Endothelial cell of umbilical vein (primary cell): ENCODE measurements at regions not wholly inside any gene's neighbourhood (a gene's known extent, or its start where the extent isn't known, plus 50 kb on each side); places are given as distances from the start of the nearest gene placed in this dataset.

ENCODE experiments used
- BruUV-seq: library from RNA; stranded (reverse); fragments of 400-500 nt; replicated peaks from 2 replicates; lab custom pipeline; 2021; lab: Mats Ljungman, UMichigan
- CTCF ChIA-PET: fragments of 300-600, 350-600 bp; sonication (Branson Sonifier 250); formaldehyde crosslinking; loops from one replicate; lab custom pipeline; 2021; ENCODE audit warnings: antibody characterized with exemption, inconsistent platforms; lab: Charles Lee
- POLR2A ChIA-PET: fragments of 300-600, 350-600 bp; sonication (Branson Sonifier 250); formaldehyde crosslinking; loops from one replicate; lab custom pipeline; 2021; ENCODE audit warnings: antibody characterized with exemption, inconsistent platforms; lab: Charles Lee
- DNase-seq: peaks from one replicate; pipeline ENCODE4 v3.0.0-alpha.2; 2011; ENCODE audit warnings: low read depth, low spot score
- FAIRE-seq: peaks from 2 replicates; lab custom pipeline; 2011; peaks lifted over from hg19 to GRCh38; lab: Jason Lieb, UNC
- H2AFZ ChIP-seq: 2 replicates; pipeline ENCODE4 v1.6.0; 2012; ENCODE audit warnings: low read depth, low read length, control low read depth, inconsistent platforms
- H3K27ac ChIP-seq: 2 replicates; pipeline ENCODE4 v1.5.1; 2011; ENCODE audit warnings: low read depth, mild to moderate bottlenecking, control low read depth, low read length, moderate library complexity; ENCODE audit not compliant: insufficient read depth
- H3K27me3 ChIP-seq, 2 experiments: 2 replicates each; pipeline versions ENCODE4 v1.6.0 to v1.6.1; 2011; ENCODE audit warnings: low read length in 2 of 2, mixed read lengths in 1 of 2; ENCODE audit not compliant: control insufficient read depth in 2 of 2, insufficient read depth in 2 of 2
- H3K36me3 ChIP-seq, 2 experiments: 2 replicates in 1 of 2; 3 replicates in 1 of 2; pipeline ENCODE4 v1.5.1; 2011; ENCODE audit warnings: low read length in 2 of 2, mild to moderate bottlenecking in 1 of 2, moderate library complexity in 1 of 2; ENCODE audit not compliant: control insufficient read depth in 2 of 2, insufficient read depth in 2 of 2; ENCODE audit errors: extremely low read depth in 1 of 2
- H3K4me1 ChIP-seq: 3 replicates; pipeline ENCODE4 v1.5.1; 2011; ENCODE audit warnings: mild to moderate bottlenecking, low read length; ENCODE audit not compliant: control insufficient read depth, insufficient read depth; ENCODE audit errors: extremely low read depth
- H3K4me2 ChIP-seq: 2 replicates; pipeline ENCODE4 v1.6.1; 2011; ENCODE audit warnings: low read length, control low read depth, mixed read lengths; ENCODE audit not compliant: insufficient read depth
- H3K4me3 ChIP-seq, 3 experiments: fragments of 200-600 bp in 1 of 3; sonication (generic), shearing (Covaris generic) in 1 of 3; replicated peaks in 1 of 3; 2 replicates each; pipeline ENCODE4 v1.5.1; 2011 to 2016; ENCODE audit warnings: control low read depth in 3 of 3, low read length in 3 of 3, mild to moderate bottlenecking in 2 of 3, inconsistent platforms in 1 of 3, low read depth in 1 of 3, moderate library complexity in 1 of 3; ENCODE audit not compliant: insufficient read depth in 1 of 3
- H3K79me2 ChIP-seq: 2 replicates; pipeline ENCODE4 v1.6.0; 2012; ENCODE audit warnings: low read length, inconsistent platforms; ENCODE audit not compliant: control insufficient read depth, insufficient read depth
- H3K9ac ChIP-seq: replicated peaks from 2 replicates; pipeline ENCODE3; 2011; ENCODE audit warnings: low read length, control low read depth; ENCODE audit not compliant: insufficient read depth; ENCODE audit errors: extremely low read depth
- H3K9me1 ChIP-seq: replicated peaks from 3 replicates; pipeline ENCODE4 v1.6.0; 2011; ENCODE audit warnings: mild to moderate bottlenecking, low read length; ENCODE audit not compliant: control insufficient read depth, insufficient read depth; ENCODE audit errors: extremely low read depth
- H3K9me3 ChIP-seq: replicated peaks from 2 replicates; pipeline ENCODE4 v1.5.1; 2012; ENCODE audit warnings: low read length, inconsistent platforms; ENCODE audit not compliant: control insufficient read depth, insufficient read depth
- H4K20me1 ChIP-seq: replicated peaks from 2 replicates; pipeline ENCODE3; 2011; ENCODE audit warnings: mild to moderate bottlenecking, low read length; ENCODE audit not compliant: control insufficient read depth, insufficient read depth; ENCODE audit errors: extremely low read depth
- CTCF ChIP-seq, 2 donors: IDR thresholded peaks; 1 replicate in 1 of 2; 2 replicates in 1 of 2; pipeline ENCODE4 v1.5.1; 2011; ENCODE audit warnings: low read length in 2 of 2, mild to moderate bottlenecking in 2 of 2, moderate library complexity in 2 of 2, control low read depth in 1 of 2, inconsistent platforms in 1 of 2, low read depth in 1 of 2; ENCODE audit not compliant: insufficient read depth in 1 of 2; ENCODE audit errors: extremely low read depth in 1 of 2
- EZH2 ChIP-seq: IDR thresholded peaks from 2 replicates; pipeline ENCODE4 v1.6.1; 2012; ENCODE audit warnings: borderline replicate concordance, low read depth, mild to moderate bottlenecking, moderate library complexity, low read length, inconsistent platforms; ENCODE audit not compliant: severe bottlenecking
- FOS ChIP-seq: IDR thresholded peaks from 2 replicates; pipeline ENCODE4 v1.6.1; 2011; ENCODE audit warnings: mild to moderate bottlenecking, low read length, moderate library complexity, borderline replicate concordance; ENCODE audit not compliant: insufficient read depth
- GATA2 ChIP-seq: IDR thresholded peaks from 2 replicates; pipeline ENCODE4 v1.7.0; 2011; ENCODE audit warnings: low read depth, mild to moderate bottlenecking, moderate library complexity, mixed read lengths, low read length; ENCODE audit not compliant: insufficient read length, insufficient read depth
- JUN ChIP-seq: IDR thresholded peaks from 2 replicates; pipeline ENCODE4 v1.6.1; 2011; ENCODE audit warnings: borderline replicate concordance, low read depth; ENCODE audit not compliant: insufficient read length, insufficient read depth
- MYC ChIP-seq: IDR thresholded peaks from one replicate; pipeline ENCODE4 v1.6.1; 2011; ENCODE audit warnings: mild to moderate bottlenecking, low read depth, low read length
- POLR2A ChIP-seq: IDR thresholded peaks from 2 replicates; pipeline ENCODE4 v1.6.1; 2012; ENCODE audit warnings: low read depth, mild to moderate bottlenecking, control low read depth, low read length
- POLR2AphosphoS5 ChIP-seq: IDR thresholded peaks from 2 replicates; pipeline ENCODE4 v1.6.1; 2012; ENCODE audit warnings: low read depth, mild to moderate bottlenecking, control low read depth, low read length, moderate library complexity; ENCODE audit not compliant: insufficient read depth
- dilution Hi-C: fragments of 300-500 bp; cut with MboI; formaldehyde crosslinking; loops from one replicate; pipeline ENCODE4 v1.15.0; 2019; ENCODE audit warnings: low sequenced_read_pairs; ENCODE audit not compliant: extremely low pct_ligation_motif_present
- intact Hi-C: fragments of 100-400 bp; cut with micrococcal nuclease; formaldehyde crosslinking; loops from one replicate; pipeline ENCODE4 v1.10.0; 2022
- TF ChIP-seq, protein P1 (sequence below): IDR thresholded peaks from 2 replicates; pipeline ENCODE4 v1.6.1; 2011; ENCODE audit not compliant: insufficient read depth, insufficient read length

DNA sequence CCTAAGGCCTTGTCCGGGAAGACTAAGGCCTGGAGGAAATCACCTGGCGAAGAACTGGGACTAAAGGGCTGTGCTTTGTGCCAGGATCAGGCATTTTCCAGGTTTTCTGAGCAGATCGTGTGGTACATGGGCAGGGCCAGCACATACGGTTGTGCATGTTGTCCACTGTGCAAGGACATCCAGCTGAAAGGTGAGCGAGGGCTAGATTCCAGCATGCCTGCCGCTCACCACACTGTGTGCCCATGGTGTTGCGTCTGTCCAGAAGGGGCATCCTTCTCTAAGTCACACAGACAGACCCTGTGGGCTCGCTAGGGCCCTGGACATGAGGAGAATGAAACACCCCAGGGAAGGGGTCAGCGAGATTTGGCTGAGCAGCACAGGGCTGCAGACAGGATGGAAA, 80.3 kb upstream of the TAF1B start:
- no peaks in the 10 kb centered on the region for H3K9me1 ChIP-seq
- no peaks in the 10 kb centered on the region for H3K9me3 ChIP-seq
- ChIA-PET CTCF (no interaction called here), POLR2A (no interaction called here)
- H3K79me2 ChIP-seq = no peaks in the 10 kb centered on the region
- H3K9ac ChIP-seq = no peak overlapping the region
- no peak overlapping the region for H3K4me3 ChIP-seq
- no peak overlapping the region for H3K27ac ChIP-seq
- H3K36me3 ChIP-seq = no peaks in the 10 kb centered on the region
- no TSS peak for BruUV-seq
- intact Hi-C loops (no loop called here), dilution Hi-C loops (no loop called here)
- TF ChIP-seq POLR2A (no peak), FOS (no peak), CTCF (IDR thresholded peaks at IDR 0.05; ENCODE audit: extremely low read depth in 1 of 2, insufficient read depth in 1 of 2, low read depth in 1 of 2, low read length in 2 of 2) (no peak), POLR2AphosphoS5 (no peak), JUN (no peak), EZH2 (no peak), MYC (no peak), GATA2 (no peak)
- TF ChIP-seq, protein P1, sequence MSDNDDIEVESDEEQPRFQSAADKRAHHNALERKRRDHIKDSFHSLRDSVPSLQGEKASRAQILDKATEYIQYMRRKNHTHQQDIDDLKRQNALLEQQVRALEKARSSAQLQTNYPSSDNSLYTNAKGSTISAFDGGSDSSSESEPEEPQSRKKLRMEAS = no peak
- H2AFZ ChIP-seq = no peak overlapping the region
- H3K4me1 ChIP-seq = no peaks in the 10 kb centered on the region
- H3K4me2 ChIP-seq = no peak overlapping the region
- no peak for FAIRE-seq
- H3K27me3 ChIP-seq = peaks cover 25 to 41% of the 10 kb centered on the region in 2 experiments
- no peak for DNase-seq
- no peaks in the 10 kb centered on the region for H4K20me1 ChIP-seq
